NCI-H748 (cell line): ENCODE measurements at regions not wholly inside any gene's neighbourhood (a gene's known extent, or its start where the extent isn't known, plus 50 kb on each side); places are given as distances from the start of the nearest gene placed in this dataset.

ENCODE experiments used
- DNase-seq: peaks from one replicate; lab custom pipeline; 2025; ENCODE audit not compliant: unreplicated experiment; lab: John Stamatoyannopoulos, UW

- no peak for DNase-seq
Observed at GRCh38 chr5:143761663-143762062, 50.3 kb upstream of the HMHB1 start.

- no peak for DNase-seq
Observed at GRCh38 chr5:143760755-143761154, 51.2 kb upstream of the HMHB1 start.

GRCh38 chr5:143760131-143760505, 51.8 kb upstream of the HMHB1 start:
- no peak for DNase-seq

DNA sequence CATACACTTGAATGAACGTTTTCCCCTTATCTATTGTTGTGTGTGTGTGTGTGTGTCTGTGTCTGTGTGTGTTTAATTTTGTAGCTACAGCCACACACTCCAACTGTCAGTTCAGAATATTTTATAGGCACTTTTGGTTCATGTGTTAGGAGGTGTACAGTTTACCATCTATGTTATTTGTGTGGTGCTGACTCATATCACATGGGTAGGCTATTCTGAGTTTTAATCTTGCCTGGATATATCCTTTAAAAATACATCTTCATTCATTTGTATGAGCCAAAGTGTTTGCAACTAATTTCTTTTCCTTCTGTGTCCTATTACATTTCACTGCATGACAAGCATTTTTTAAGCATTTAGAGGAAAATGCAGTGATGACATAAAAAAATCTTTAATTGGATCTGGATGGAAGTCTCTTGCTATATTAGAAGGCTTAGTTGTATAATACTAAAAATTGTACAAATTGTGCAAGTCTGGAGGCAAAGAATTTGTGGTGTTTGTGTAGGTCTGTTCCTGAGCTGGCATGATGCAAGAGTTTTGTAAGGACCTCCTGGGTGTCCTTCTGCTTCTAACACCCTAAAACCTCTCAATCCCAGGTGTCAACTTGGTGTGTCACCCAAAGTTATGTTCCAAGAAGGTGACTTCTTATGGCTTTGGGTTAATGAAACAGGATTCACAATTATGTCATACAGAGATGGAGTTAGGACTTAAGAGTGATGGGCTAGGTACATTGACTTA, 52.4 kb upstream of the HMHB1 start:
- DNase-seq, result no peak

DNA sequence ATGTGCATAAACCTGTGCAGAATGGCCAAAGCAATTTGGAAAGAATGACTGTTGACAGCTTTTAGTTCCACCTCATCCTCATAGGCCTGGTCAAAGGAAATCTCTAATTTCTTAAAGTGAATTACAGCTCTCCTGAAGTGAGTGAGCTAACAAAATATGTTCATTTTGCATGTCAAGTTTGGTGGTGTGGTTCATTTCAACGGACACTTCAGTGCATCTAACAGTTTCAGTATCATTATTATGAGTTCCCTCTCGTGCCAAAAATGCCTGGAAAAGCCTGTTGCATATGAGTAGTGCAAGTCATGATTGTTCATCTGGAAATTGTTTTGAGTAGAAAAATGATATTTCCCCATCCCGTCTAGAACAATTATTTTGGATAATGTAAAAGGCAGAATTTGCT, 53.2 kb upstream of the HMHB1 start:
- DNase-seq, result no peak

DNA sequence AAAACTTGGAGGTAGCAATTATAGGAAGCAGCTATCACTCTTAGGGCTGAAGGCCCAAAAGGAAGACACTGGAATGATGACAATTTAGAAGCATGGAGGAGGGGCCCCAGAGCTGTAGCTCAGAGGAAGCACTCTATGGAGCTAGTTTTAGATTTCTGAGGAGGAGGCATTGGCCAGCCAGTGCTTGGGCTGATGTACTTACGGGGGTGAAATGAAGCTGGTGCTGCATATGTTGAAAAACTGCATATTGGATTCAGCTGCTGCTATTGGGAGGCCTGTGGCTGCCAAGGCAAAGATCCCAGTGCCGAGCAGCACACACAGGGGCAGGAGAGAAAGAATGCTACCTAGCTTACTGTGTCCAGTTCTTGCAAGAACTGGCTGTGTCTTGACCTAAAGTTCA, 53.9 kb upstream of the HMHB1 start:
- DNase-seq, result no peak

GRCh38 chr5:143757116-143757515, 54.8 kb upstream of the HMHB1 start:
- DNase-seq, result no peak

DNA sequence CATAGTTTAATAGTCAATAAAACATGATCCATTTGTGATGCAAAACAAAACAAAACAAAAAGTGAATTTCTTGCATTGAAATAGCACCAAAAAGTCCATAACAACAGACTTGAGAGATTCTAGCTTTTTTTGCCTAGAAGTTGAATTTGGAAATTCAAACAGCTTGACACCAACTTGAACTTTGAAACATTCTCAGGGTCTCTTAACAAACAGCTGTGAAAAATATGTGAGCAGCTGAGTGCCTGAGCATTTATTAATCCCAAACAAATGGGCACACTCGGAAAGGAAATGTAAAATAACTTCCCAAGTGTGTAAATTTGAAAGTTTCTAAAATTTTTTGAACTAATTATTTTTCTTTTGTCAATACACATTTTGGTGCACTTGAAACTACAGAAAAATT, 56.0 kb upstream of the HMHB1 start:
- no peak for DNase-seq

- DNase-seq, result no peak
Observed at GRCh38 chr5:143752165-143752850, 59.7 kb upstream of the HMHB1 start.

DNA sequence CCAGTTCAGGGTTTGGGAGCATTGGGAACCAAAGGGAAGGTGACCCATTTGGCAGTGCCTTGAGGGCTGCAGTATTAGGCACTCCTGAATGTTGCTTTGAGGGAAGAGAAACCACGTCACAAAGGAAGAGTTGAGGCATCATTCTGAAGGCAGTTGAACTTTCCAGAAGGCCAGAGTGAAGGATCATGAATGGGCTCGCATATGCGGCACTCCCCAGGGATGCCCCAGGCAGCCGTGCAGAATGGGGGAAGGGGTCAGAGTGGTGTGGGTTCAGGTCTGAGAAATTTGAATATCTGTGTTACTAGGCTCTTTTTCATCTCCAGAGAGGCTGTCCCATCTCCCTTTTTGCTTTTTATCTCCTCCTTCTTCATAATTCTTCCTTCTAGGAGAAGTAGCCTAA, 60.6 kb upstream of the HMHB1 start:
- no peak for DNase-seq

DNA sequence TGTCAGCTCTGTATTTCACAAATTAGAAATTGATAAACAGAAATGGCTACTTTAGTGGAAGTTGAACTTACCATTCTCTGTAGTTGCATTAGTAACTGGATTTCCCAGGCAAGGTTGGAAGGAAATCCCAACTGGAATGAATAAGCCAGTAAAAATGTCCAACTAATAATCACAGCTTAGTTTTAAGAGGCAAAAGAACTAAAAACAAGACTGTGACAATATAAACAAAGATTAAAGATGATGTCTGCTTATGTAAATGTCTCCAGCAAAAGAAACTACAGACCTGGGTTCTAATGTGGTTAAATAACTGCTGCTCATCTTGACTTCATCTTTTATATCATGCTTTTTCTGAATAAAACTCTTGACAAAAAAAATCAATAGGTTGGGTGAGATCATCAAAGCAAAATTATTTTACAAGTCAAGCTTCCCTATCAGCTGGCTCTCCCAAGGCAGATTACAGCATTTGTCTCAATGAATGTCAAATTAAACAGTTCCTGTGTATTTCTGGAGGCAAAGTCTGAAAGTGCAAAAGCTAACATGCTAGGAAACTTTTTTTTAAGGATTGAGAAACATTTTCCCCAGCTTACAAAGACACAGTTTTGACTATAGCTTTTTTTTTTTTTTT, 62.3 kb upstream of the HMHB1 start:
- DNase-seq, result no peak

DNA sequence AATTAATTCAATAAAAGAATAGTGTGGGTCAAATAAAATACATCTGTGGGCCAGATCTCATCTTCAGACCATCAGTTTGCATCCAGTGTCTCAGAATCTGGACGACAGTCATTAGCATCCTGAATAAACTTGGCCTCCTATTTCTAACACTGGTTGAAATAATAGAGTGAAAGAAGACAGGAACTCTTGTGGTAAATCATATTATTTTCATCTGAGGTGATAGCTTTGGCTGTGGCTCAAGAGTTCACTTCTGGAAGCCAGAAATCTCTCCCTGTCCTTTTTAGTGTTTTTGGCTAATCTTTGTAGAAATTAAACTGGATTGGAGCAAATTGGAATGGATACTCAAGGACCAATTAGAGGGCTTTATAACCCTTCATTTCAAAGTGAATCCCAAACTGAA, 63.4 kb upstream of the HMHB1 start:
- no peak for DNase-seq

- DNase-seq, result no peak
Observed at GRCh38 chr5:143742951-143743350, 69.0 kb upstream of the HMHB1 start.

DNA sequence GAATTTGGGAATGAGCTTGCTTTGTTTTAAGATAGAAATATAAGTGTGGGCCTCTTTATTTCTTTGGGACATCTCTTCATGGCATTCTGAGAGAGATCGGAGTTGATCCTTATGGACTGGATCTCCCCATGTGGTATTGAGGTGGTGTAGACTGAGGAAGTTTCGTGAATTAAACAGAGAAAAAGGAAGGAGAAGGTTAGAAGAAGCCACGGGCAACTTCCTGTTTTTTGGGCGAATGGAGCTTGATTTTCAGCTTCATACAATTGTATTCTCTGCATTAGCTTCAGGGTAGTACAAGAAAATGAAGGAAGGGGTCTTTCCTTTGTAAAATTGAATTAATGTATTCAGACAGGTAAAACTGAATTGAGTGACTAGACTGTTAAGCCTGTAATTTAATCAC, 70.5 kb upstream of the HMHB1 start:
- DNase-seq, result no peak

GRCh38 chr5:143740956-143741355, 71.0 kb upstream of the HMHB1 start:
- no peak for DNase-seq

GRCh38 chr5:143739746-143740145, 72.2 kb upstream of the HMHB1 start:
- no peak for DNase-seq

GRCh38 chr5:143738417-143739401, 73.3 kb upstream of the HMHB1 start:
- no peak for DNase-seq

GRCh38 chr5:143737062-143737461, 74.9 kb upstream of the HMHB1 start:
- DNase-seq, result no peak

DNA sequence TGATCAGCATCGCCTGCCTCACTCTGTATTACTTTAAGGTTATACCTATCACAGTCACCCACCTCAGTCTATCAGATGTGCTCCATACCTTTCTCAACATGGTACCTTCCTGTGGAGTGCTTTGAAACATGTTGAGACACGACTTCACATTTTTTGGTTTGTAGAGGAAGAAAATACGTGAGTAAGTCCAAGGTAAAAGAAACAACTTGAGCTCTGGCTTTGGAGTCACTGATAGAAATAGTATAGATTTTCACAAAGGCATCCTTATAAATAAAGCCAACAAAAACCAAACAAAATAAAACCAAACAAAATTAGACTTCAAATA, 77.5 kb upstream of the HMHB1 start:
- DNase-seq, result no peak

DNA sequence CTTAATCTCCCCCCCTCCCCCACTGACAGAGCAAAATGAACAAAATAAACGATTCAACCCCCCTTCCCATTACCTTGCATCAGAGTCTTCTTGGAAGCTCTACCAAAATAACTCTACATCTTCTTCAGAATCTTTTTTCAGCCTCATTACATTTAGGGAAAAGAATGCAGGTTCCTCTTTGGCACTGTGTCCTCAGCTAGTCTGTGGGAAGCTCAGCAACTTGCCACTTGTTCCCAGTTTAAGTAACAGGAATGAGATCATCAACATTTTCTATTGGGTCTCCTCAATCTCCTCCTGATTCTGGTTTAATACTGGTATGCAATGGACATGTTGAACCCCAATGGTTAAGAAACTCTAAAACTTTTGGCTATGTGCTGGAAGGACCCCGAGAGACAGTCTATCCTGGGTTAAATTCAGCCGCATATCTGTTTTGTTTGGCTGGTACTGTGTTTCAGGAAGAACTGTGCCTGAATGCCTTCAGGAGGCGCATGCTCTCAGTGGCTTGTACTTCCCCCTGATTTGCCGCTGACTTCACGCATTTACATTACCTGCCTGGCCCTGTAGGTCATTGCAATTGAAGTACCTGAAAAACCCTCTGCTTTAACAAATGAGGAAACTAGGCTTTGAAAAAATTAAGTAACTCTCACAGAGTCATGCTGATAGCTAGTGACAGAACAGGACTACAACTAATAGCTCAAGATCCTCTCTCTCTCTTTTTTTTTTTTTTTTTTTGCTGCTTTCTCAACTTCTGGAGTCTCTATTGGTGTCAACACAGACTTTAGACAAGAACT, 78.1 kb upstream of the HMHB1 start:
- no peak for DNase-seq

DNA sequence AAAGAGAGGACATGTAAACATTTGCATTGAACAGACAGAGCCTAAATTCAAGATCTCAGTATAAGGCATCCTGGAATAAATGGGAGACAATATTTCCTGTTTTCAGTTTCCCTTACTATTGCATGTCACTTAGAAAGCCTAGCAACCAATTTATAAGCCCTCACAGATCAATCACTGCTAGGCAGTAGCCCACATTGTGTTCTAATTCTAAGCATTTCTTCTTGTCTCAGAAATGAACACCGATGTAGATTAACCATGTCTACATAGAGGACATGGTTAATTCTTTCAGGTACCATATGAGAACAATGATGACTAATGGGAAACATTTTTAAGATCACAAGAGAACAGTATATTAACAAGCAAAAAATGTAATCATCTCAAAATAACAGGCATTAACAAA, 79.6 kb upstream of the HMHB1 start:
- DNase-seq, result no peak
